Effector memory CD4-positive, alpha-beta T cell (primary cell): ENCODE measurements at regions not wholly inside any gene's neighbourhood (a gene's known extent, or its start where the extent isn't known, plus 50 kb on each side); places are given as distances from the start of the nearest gene placed in this dataset.
"Not testable (repeated sequence)": the region's sequence is repeated elsewhere in the genome, so short reads cannot be mapped to it uniquely, and the experiment has no call there.

ENCODE experiments used
- DNase-seq, 3 donors: peaks; one replicate each; pipeline ENCODE4 v3.0.0-alpha.2; 2020
- H3K27ac ChIP-seq: 2 replicates; pipeline ENCODE4 v1.7.0; 2013; ENCODE audit warnings: mild to moderate bottlenecking, low read length, moderate library complexity; ENCODE audit not compliant: insufficient read depth, poor library complexity, severe bottlenecking
- H3K27me3 ChIP-seq: replicated peaks from 2 replicates; pipeline ENCODE4 v1.7.0; 2013; ENCODE audit warnings: mild to moderate bottlenecking, low read length; ENCODE audit not compliant: insufficient read depth, control insufficient read depth, poor library complexity, severe bottlenecking
- H3K36me3 ChIP-seq: 2 replicates; pipeline ENCODE4 v1.7.0; 2013; ENCODE audit warnings: mild to moderate bottlenecking, low read length, moderate library complexity; ENCODE audit not compliant: control insufficient read depth, insufficient read depth
- H3K4me1 ChIP-seq: 2 replicates; pipeline ENCODE4 v1.7.0; 2013; ENCODE audit warnings: low read length, mild to moderate bottlenecking; ENCODE audit not compliant: control insufficient read depth, insufficient read depth, poor library complexity, severe bottlenecking
- H3K4me3 ChIP-seq: 2 replicates; pipeline ENCODE4 v1.7.0; 2013; ENCODE audit warnings: low read length, low read depth, mild to moderate bottlenecking; ENCODE audit not compliant: insufficient read depth, poor library complexity, severe bottlenecking
- H3K9me3 ChIP-seq: 2 replicates; pipeline ENCODE4 v1.7.0; 2013; ENCODE audit warnings: mild to moderate bottlenecking, low read length, moderate library complexity; ENCODE audit not compliant: control insufficient read depth

- no peak overlapping the region for H3K27ac ChIP-seq
- H3K4me1 ChIP-seq = no peaks in the 10 kb centered on the region
- no peak overlapping the region for H3K4me3 ChIP-seq
- DNase-seq = no peak
- H3K36me3 ChIP-seq = no peaks in the 10 kb centered on the region
- no peaks in the 10 kb centered on the region for H3K9me3 ChIP-seq
- H3K27me3 ChIP-seq = no peaks in the 10 kb centered on the region
Observed at GRCh38 chr2:224098481-224099230, 59.6 kb upstream of the SERPINE2 start.

DNA sequence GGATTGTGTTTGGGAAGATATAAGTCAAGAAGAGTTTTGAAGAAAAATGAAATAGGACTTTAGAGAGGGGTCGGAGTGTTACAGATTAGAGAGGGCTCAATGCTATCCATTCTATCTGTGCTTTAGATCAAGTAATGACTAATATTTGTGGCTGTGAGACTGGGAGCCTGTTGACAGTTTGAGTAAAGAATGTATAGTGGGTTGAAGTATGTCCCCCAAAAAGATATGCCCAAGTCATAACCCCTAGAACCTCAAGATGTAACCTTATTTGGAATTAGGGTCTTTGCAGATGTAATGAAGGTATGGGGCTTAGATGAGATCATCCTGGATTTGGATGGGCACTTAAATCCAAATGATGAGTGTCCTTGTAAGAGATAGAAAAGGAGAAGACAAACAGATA lies 55.3 kb upstream of the SERPINE2 start:
- no peaks in the 10 kb centered on the region for H3K27me3 ChIP-seq
- H3K36me3 ChIP-seq = no peaks in the 10 kb centered on the region
- no peaks in the 10 kb centered on the region for H3K9me3 ChIP-seq
- no peak overlapping the region for H3K27ac ChIP-seq
- no peak overlapping the region for H3K4me3 ChIP-seq
- DNase-seq = no peak
- H3K4me1 ChIP-seq = no peaks in the 10 kb centered on the region

- H3K4me3 ChIP-seq, H3K9me3 ChIP-seq, H3K36me3 ChIP-seq, H3K27ac ChIP-seq, H3K27me3 ChIP-seq, DNase-seq, H3K4me1 ChIP-seq: not testable (repeated sequence)
Observed at GRCh38 chr2:224091671-224092070, 52.6 kb upstream of the SERPINE2 start.

DNA sequence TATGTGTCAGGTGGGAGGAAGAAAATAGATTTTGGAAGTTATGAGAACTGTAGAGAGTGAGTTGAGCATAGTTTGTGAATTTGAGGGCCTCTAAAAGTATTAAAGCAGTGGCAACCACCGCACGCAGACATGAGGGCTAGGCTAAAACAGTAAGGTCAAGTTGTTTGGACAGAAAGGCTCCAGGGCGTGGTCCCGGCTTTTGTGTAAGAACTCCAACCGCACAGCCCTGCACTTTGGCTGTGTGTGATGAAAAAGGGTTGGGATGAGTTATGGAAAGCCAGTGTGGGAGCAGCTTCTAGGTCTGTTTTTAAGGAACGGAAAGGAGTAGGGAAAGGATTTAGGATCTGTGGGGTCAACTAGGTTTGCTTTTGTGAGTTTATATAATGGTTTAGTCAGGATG lies 50.5 kb upstream of the SERPINE2 start:
- not testable (repeated sequence) for DNase-seq, H3K27ac ChIP-seq, H3K4me3 ChIP-seq, H3K36me3 ChIP-seq, H3K27me3 ChIP-seq, H3K9me3 ChIP-seq, H3K4me1 ChIP-seq
